LNCAP (cell line): ENCODE measurements at regions not wholly inside any gene's neighbourhood (a gene's known extent, or its start where the extent isn't known, plus 50 kb on each side); places are given as distances from the start of the nearest gene placed in this dataset.

ENCODE experiments used
- TF ChIP-seq, protein P1 (sequence below): fragments of 450-650 bp; IDR thresholded peaks from 2 replicates; pipeline ENCODE4 v1.5.1; 2017; ENCODE audit warnings: mild to moderate bottlenecking

GRCh38 chrX:43175434-43175833 is 397.5 kb upstream of the PPP1R2C start:
- TF ChIP-seq, protein P1, sequence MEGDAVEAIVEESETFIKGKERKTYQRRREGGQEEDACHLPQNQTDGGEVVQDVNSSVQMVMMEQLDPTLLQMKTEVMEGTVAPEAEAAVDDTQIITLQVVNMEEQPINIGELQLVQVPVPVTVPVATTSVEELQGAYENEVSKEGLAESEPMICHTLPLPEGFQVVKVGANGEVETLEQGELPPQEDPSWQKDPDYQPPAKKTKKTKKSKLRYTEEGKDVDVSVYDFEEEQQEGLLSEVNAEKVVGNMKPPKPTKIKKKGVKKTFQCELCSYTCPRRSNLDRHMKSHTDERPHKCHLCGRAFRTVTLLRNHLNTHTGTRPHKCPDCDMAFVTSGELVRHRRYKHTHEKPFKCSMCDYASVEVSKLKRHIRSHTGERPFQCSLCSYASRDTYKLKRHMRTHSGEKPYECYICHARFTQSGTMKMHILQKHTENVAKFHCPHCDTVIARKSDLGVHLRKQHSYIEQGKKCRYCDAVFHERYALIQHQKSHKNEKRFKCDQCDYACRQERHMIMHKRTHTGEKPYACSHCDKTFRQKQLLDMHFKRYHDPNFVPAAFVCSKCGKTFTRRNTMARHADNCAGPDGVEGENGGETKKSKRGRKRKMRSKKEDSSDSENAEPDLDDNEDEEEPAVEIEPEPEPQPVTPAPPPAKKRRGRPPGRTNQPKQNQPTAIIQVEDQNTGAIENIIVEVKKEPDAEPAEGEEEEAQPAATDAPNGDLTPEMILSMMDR, result no peak

DNA sequence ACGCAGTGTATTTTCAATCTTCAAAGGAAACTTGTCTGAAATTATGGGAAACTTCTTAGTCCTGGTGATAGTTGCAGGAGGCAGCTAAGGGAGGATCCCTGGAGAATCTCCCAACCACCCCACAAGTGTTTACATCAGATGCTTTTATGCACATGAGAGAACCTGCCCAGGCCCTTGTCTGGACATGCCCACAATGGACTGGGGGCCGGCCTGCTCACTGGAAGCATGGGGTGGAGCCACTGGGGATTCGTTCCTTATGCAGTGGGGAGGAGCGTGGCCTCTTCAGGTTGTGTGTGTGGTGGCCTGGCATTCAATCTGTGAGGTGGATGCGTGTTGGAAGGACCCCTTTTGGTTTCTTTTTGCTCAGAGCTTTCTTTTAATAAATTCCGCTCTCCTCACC is 398.7 kb upstream of the PPP1R2C start:
- TF ChIP-seq, protein P1, result no peak

DNA sequence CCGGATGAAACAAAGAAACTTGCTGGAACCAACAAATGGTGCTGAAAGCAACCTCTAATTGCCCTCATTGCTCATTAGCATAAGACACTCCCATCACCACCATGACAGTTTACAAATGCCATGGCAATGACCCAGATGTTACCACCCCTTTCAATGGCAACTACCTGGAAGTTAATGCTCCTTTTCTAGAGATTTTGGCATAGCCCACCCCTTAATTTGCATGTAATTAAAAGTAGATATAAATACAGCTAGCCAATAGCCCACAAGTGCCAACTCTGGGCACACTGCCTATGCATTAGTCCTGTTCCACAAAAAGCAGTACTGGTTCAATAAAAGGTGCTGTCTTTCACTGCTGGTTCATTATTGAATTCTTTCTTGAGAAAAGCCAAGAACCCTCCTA is 410.3 kb upstream of the PPP1R2C start:
- TF ChIP-seq, protein P1, result no peak

GRCh38 chrX:43211570-43211969 is 433.6 kb upstream of the PPP1R2C start:
- TF ChIP-seq, protein P1, result no peak

GRCh38 chrX:43218198-43218597 is 437.9 kb upstream of the MAOA start:
- TF ChIP-seq, protein P1, result no peak

DNA sequence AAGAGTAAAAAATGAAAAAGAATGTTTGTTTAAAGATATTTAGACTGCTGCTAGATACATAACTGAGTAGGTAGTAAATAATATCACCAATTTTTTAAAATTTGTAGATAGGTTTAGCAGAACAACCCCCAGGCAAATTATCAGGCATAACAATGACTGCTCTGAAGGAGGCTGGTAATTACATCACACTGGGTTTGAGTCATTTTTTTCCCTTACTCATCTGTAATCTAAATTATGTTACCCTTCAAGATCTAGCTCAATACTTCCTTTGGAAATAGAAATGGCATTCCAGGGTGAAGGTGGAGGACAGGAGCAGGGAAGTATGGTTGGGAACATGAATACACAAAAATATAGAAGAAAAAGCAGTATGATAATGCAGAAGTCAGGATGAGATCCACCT is 431.6 kb upstream of the MAOA start:
- TF ChIP-seq, protein P1, result no peak

DNA sequence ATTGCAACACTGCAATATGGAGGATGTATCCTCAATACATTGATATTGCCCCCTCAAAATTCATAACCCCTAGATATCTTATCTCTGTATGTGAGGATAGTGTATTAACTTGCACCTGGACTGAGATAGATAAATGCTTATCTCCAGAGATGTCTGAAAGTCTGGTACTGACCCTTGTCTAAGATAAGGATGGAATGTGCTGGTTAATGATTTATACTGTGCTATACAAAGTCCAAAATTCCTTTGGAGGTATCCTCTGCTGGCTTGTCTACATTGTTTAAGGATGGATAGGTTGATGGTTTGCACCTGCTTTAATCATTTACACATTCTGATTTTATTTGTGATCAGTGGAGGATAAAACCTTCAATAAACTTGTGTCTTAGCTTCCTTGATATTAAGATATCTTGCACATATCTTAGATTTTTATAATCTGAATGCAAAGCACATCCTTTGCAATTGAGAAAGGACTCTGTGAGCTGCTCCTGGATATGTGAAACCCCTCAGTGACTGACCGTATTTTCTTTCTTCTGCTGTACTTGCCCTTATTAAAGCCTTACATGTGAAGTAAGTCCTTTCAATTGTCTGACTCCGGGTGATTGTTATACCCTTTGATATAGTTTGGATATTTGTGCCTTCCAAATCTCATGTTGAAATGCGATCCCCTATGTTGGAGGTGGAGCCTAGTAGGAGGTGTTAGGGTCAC is 430.3 kb upstream of the MAOA start:
- TF ChIP-seq, protein P1, result no peak

DNA sequence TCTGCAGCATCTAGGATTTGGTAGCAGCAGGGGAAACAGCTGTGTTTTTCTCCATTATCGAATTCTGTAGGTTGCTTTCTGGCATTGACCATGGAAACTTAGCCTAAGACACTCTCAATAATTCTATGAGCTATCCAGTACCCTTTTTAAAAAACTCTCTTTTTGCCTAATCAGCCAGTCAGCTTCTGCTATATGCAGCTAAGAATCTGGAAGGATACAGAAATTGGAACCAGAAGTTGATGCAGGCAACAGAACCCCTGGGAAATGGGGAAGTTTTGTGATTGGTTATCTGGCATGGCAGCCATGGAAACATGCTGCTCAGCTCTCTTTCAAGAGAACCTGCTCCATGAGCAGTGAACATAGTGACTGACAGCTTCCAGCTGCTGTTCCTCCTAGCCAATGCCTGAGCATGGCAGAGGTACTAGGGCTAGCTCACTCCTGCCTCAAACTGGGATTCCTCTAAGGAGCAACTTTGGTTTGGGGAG is 417.6 kb upstream of the MAOA start:
- TF ChIP-seq, protein P1, result no peak
